NCI-H2107 (cell line): ENCODE measurements at regions not wholly inside any gene's neighbourhood (a gene's known extent, or its start where the extent isn't known, plus 50 kb on each side); places are given as distances from the start of the nearest gene placed in this dataset.

Experiments used
- DNase-seq: peaks from one replicate; lab custom pipeline; 2025; lab: John Stamatoyannopoulos, UW

DNA sequence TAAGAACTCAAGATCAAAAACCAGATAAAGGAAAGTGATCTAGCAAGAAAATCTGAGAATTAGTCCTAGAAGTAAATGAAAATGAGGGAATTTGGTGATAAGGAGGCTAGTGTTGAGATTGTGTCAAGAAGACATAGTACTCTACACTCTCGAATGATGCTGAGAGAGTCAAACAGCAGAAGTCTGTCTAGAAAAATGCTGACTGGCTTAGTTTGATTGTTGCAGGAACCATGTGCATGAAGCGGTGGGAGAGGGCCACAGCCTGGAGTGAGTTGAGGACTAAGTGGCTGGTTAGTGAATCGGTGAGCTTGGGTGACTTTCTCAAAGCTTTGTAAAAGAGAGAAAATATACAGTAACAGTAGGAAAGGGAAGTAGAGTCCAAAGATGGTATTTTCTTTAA lies 124.5 kb downstream of the LRIG3 start:
- no peak for DNase-seq

DNA sequence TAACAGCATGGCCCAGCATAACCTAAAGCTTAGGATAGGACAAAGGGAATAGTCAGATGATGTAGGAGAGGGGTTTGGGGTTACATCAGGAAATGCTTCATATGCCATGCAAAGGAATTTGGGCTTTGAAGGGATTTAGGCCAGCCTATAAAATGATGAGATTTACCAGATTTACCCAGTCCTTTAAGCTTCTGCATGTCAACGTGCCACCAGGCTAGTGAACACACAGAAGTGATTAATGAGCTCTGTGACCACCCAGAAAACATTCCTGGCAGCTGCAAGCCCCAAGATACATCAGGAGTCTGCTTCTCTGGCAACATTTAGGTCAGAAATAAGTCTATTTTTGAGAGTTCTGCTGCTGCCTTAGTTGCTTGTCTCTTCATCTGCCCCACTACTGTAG lies 118.3 kb downstream of the LRIG3 start:
- DNase-seq, result no peak

DNA sequence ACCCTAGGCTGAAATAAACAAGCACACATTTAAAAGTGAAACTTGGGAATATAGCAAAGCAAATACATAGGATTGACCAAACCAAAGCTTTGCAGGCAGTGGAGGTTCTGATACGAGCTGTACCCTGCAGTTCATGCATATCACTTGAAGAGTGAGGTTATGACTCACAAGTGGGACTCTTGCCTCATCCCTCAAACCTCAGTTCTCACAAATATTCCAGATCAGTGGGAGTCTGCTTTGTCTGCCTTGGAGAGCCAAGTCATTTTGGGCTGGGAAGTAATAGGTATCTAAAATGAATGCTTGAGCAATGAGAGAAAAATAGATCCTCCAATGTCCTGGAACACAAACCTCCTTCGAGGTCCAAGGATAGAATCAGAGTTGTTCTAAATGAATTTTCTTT lies 116.4 kb downstream of the LRIG3 start:
- DNase-seq, result no peak

DNA sequence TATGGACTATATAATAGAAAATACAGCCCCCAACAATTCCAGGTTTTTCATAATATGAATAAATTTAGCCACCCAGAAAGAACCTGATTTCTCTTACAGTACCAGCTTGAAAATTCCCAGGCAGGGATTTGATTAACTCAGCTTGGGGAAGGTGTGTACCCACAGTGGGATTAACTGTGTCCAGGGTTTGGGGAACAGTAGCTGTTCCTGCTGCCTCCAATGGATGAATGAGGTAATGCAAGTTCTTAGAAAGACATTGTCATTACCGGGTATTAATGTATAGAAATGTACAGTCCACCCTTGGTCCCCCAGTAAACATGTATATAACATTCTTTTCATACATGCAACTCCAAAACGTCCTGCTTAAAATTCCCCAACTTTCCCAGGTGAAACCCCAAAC lies 115.6 kb downstream of the LRIG3 start:
- DNase-seq, result no peak

DNA sequence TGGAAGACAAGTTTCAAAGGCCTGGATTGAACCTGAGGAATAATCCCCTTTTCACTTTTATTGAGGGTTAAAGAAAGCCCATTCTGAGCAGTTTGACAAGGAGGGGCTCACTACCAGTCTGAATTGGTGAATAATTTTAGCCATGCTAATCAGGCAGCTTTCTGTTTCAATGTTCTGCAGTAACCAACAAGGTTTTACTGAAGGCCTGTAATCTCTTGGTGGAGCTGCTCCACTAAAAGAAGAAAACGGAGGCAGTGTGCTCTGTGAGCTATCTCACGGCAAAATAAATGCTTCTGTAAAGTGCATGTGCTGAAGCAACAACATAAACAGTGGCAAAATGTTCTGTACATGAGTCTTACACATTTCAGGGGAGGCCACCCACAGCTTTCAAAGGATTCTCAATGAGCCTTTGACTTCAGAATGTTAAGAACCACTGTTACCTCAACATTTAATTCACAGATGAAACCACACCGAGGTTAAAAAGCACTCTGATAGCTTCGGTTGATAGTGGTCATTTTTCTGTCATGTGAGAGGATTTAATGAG lies 111.2 kb downstream of the LRIG3 start:
- no peak for DNase-seq

DNA sequence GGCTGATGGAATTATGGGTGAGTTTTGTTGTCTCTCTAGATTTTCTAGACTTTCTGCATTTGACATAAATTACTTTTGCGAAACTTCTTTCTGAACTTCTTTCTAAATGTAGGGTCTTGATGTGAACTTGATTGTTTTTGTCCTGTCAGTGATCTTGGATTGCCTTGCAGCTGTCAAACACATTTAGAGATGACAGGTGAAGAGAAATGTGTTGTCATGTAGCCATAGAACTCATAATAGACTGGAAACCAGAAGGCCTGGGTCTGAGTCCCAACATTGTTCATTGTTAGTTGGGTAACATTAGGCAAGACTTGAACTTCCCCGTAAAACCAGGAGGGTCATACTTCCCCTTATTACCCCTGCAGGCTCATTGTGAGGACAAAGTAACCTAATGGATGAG lies 109.0 kb downstream of the LRIG3 start:
- DNase-seq, result no peak

DNA sequence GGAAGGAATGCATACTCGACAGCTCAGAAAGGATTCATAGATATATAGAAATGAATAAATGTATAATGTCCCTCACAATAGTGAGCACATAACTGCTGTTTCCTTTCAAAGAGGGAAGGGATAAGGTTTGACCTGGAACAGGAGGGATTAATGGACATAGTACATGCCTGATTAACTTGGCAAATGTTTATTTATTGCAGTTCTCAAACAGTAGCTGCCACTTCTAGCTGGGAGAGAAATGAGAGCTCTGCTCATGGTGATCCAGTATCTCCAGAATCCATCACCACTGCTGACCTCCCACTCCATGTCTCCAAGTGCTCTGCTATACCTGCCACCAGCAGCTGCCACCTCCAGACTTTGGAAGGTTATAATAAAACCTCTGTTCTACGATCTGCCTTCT lies 108.1 kb downstream of the LRIG3 start:
- DNase-seq, result no peak

DNA sequence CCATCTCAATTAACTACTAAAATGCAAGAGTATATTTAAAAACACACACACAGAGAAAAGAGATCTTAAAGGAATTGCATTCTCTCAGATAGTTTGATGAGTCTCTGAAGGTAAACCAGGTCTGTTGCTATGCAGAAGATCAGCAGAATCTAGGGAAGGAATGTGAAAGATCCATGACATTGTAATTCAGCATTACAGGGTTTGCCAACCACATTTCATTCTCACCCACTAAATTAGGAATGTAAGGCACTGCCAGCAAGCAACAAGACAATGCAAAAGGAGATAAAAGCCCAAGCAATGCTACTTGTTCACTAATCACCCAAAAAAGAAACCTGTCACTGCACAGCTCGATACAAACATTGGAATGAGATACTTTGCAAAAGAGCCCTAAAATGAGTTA lies 106.3 kb downstream of the LRIG3 start:
- DNase-seq, result no peak

DNA sequence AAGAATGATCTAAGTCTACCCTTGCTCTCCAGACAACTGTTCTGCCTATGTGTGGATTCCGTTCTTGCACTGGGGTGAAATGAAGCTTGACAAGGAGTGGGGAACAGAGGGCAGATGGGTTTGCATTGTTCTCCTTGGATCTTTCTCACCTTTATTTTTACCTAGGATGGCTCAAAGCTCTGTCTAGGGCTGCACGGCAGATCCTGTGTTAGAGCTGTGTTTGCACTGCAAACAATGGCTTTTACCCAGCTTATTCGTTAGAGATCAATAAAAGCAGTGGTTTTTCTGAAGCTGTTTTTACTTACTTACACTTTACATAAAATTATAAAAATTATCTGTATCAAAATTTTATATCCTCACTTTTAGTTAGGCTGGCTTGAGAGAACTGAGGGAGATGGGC lies 105.1 kb downstream of the LRIG3 start:
- DNase-seq, result no peak

DNA sequence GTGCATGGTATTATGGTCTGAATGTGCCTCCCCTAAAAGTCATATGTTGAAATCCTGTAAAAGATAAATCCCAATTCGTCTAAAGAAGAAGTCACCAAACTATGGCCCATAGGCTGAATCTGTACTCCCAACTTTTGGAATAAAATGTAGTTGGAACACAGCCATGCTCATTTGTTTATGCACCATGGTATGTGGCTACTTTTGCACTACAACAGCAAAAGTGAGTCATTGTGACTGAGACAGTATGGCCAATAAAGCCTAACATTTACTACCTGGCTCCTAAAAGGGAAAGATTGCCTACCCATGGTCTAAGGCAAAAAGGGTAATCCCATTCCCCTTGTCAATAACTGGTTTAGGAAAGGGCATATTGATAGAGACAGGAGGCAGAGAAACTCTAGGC lies 101.8 kb downstream of the LRIG3 start:
- no peak for DNase-seq

DNA sequence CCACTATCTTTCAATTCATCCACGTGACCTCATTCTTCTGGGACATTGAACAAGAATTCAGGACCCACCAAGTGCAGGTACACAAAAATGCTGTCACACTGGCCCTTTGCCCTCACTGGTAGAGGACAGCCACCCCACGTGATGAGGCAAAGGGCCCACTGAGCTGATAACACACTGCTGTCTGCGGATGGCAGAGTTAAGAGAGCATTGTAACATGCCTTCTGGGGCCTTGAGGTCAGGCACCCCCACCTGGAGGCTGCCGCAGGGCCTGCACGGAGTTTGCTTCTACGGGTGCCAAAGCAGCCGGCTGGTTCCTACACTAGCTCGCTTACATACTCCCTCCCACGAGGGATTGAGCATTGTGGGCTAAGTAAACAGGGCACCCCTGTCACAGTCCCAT lies 101.0 kb downstream of the LRIG3 start:
- DNase-seq, result no peak

DNA sequence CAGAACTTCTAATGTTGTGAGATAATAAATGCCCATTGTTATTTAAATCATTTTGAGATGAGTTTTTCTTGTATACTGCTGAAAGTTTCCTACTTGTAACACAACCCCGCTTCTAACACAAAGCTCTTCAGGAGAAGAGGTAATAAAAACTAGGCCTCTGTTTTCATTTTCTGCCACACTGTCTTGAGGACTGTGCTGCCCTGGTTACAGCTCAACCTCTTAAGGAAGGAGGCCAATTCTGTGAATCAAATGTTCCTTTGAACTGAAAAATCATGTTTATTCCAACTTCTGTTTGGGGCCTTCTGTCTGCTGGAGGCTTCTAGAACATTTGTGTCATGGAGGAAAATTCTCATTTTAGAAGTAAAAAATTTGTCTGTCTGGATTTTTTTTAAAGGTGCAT lies 100.3 kb downstream of the LRIG3 start:
- no peak for DNase-seq
